Neuronal stem cell (in vitro differentiated cells): ENCODE measurements at regions not wholly inside any gene's neighbourhood (a gene's known extent, or its start where the extent isn't known, plus 50 kb on each side); places are given as distances from the start of the nearest gene placed in this dataset.

Experiments used
- DNase-seq: peaks from one replicate; pipeline ENCODE4 v3.0.0-alpha.2; 2013; ENCODE audit warnings: low spot score
- H2AFZ ChIP-seq: one replicate; pipeline ENCODE4 v1.6.1; 2013; ENCODE audit warnings: mild to moderate bottlenecking, low read length, inconsistent platforms
- H2AK5ac ChIP-seq: 2 replicates; pipeline ENCODE4 v1.6.1; 2013; ENCODE audit warnings: low read depth, mild to moderate bottlenecking, inconsistent platforms, low read length, moderate library complexity, mixed read lengths
- H2BK120ac ChIP-seq: 2 replicates; pipeline ENCODE4 v1.6.1; 2013; ENCODE audit warnings: low read depth, mild to moderate bottlenecking, inconsistent platforms, low read length, moderate library complexity, mixed read lengths
- H2BK12ac ChIP-seq: one replicate; pipeline ENCODE4 v1.6.1; 2013; ENCODE audit warnings: low read length, inconsistent platforms
- H2BK15ac ChIP-seq: 2 replicates; pipeline ENCODE4 v1.6.1; 2013; ENCODE audit warnings: mild to moderate bottlenecking, low read length, inconsistent platforms, mixed read lengths
- H2BK5ac ChIP-seq: one replicate; pipeline ENCODE4 v1.6.1; 2013; ENCODE audit warnings: inconsistent platforms, mild to moderate bottlenecking, low read length, moderate library complexity
- H3K14ac ChIP-seq: one replicate; pipeline ENCODE4 v1.6.1; 2013; ENCODE audit warnings: low read length, inconsistent platforms
- H3K18ac ChIP-seq: 2 replicates; pipeline ENCODE4 v1.6.1; 2013; ENCODE audit warnings: low read length, inconsistent platforms
- H3K23ac ChIP-seq: 2 replicates; pipeline ENCODE4 v1.6.1; 2013; ENCODE audit warnings: low read depth, mild to moderate bottlenecking, mixed read lengths, low read length, inconsistent platforms; ENCODE audit not compliant: poor library complexity
- H3K27ac ChIP-seq: replicated peaks from 3 replicates; pipeline ENCODE4 v1.5.1; 2013; ENCODE audit warnings: low read length, inconsistent platforms
- H3K27me3 ChIP-seq, 3 experiments: 2 replicates each; pipeline ENCODE4 v1.6.1; 2013; ENCODE audit warnings: low read length in 3 of 3, mild to moderate bottlenecking in 2 of 3, inconsistent platforms in 1 of 3, low read depth in 1 of 3, mixed read lengths in 1 of 3, moderate library complexity in 1 of 3; ENCODE audit not compliant: control insufficient read depth in 3 of 3, insufficient read depth in 3 of 3
- H3K36me3 ChIP-seq, 2 donors: replicated peaks in 1 of 2; 2 replicates each; pipeline ENCODE4 v1.6.1; 2013; ENCODE audit warnings: low read length in 2 of 2; ENCODE audit not compliant: control insufficient read depth in 2 of 2, insufficient read depth in 2 of 2
- H3K4ac ChIP-seq: 2 replicates; pipeline ENCODE4 v1.6.1; 2013; ENCODE audit warnings: inconsistent platforms, mild to moderate bottlenecking, low read length, moderate library complexity
- H3K4me1 ChIP-seq, 2 donors: 1 replicate in 1 of 2; 2 replicates in 1 of 2; pipeline ENCODE4 v1.6.1; 2013; ENCODE audit warnings: low read length in 2 of 2, low read depth in 1 of 2; ENCODE audit not compliant: control insufficient read depth in 2 of 2, insufficient read depth in 1 of 2
- H3K4me2 ChIP-seq: one replicate; pipeline ENCODE4 v1.6.1; 2013; ENCODE audit warnings: mild to moderate bottlenecking, low read length, inconsistent platforms; ENCODE audit not compliant: insufficient read depth, poor library complexity, severe bottlenecking
- H3K4me3 ChIP-seq, 2 donors: 2 replicates each; pipeline ENCODE4 v1.5.1; 2013; ENCODE audit warnings: low read length in 2 of 2, mild to moderate bottlenecking in 2 of 2, inconsistent platforms in 1 of 2, moderate library complexity in 1 of 2
- H3K79me1 ChIP-seq: one replicate; pipeline ENCODE4 v1.6.1; 2013; ENCODE audit warnings: low read depth, mild to moderate bottlenecking, inconsistent platforms, low read length, moderate library complexity
- H3K9ac ChIP-seq: one replicate; pipeline ENCODE4 v1.6.1; 2013; ENCODE audit warnings: mild to moderate bottlenecking, low read depth, low read length, inconsistent platforms; ENCODE audit not compliant: poor library complexity
- H3K9me3 ChIP-seq, 2 donors: replicated peaks in 1 of 2; 2 replicates each; pipeline versions ENCODE3 to v1.6.1; 2013; ENCODE audit warnings: low read length in 2 of 2, mild to moderate bottlenecking in 2 of 2, inconsistent platforms in 1 of 2, low read depth in 1 of 2, mixed read lengths in 1 of 2, moderate library complexity in 1 of 2; ENCODE audit not compliant: control insufficient read depth in 2 of 2, insufficient read depth in 1 of 2
- H4K8ac ChIP-seq: one replicate; pipeline ENCODE4 v1.6.1; 2013; ENCODE audit warnings: low read depth, mild to moderate bottlenecking, inconsistent platforms, low read length, moderate library complexity
- H4K91ac ChIP-seq: one replicate; pipeline ENCODE4 v1.6.1; 2013; ENCODE audit warnings: low read length, low read depth, mild to moderate bottlenecking, inconsistent platforms; ENCODE audit not compliant: poor library complexity
- WGBS, 2 donors: extraction: QIAGEN DNeasy Blood & Tissue Kit; methylation state at CpG; one replicate each; pipeline ENCODE4 v1.1.7; 2013; ENCODE audit warnings: missing lambda C conversion rate in 2 of 2, mixed read lengths in 1 of 2; ENCODE audit not compliant: insufficient read length in 2 of 2, insufficient replicate concordance in 1 of 2; ENCODE audit errors: extremely low coverage in 2 of 2; 5-methylcytosine and 5-hydroxymethylcytosine counted together

- Histone ChIP-seq H2BK12ac (no peak overlapping the region), H3K4ac (no peak overlapping the region), H3K18ac (no peak overlapping the region), H4K8ac (no peak overlapping the region), H3K23ac (no peak overlapping the region), H3K14ac (no peak overlapping the region), H2BK120ac (no peak overlapping the region), H3K79me1 (no peaks in the 10 kb centered on the region), H2BK5ac (no peak overlapping the region), H3K27ac (no peak overlapping the region), H3K9me3 (no peaks in the 10 kb centered on the region), H3K4me1 (peaks cover 5 to 6% of the 10 kb centered on the region in 2 donors), H3K36me3 (no peaks in the 10 kb centered on the region), H2AK5ac (no peak overlapping the region), H3K27me3 (peaks cover 0 to 3% (median 0%) of the 10 kb centered on the region in 3 experiments), H3K9ac (no peak overlapping the region), H2BK15ac (no peak overlapping the region), H3K4me2 (no peak overlapping the region), H4K91ac (no peak overlapping the region), H3K4me3 (no peak overlapping the region), H2AFZ (peak overlapping the region; percentile 74)
- no peak for DNase-seq
- WGBS, 2 donors: no CpG with 5 or more reads among the region's 16 CpGs
Observed at GRCh38 chr2:200747668-200748618, 63.8 kb upstream of the BZW1 start.

DNA sequence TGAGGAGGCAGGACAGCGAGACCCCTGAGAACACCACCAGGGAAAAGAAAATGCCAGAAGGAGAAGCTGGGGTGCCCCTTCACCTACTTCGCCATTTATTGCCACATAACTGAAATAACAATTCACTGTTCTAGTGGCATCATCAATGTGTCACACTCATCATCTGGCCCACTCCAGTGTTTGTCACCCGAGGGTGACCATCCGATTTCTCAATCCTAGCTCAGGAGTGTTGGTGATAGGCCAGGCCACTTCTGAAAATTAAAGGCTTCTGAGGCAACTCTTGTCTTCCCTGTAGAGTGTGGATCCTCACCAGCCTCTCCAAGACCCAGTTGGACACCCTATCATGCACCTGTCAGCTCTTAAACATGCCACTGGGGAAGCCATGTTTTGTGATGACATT lies 62.9 kb upstream of the BZW1 start:
- Histone ChIP-seq H3K4me2 (no peak overlapping the region), H3K9me3 (no peaks in the 10 kb centered on the region), H2BK120ac (no peak overlapping the region), H3K4me3 (no peak overlapping the region), H2AK5ac (no peak overlapping the region), H3K36me3 (no peaks in the 10 kb centered on the region), H3K23ac (no peak overlapping the region), H2AFZ (no peak overlapping the region), H3K79me1 (no peaks in the 10 kb centered on the region), H4K91ac (no peak overlapping the region), H3K4me1 (peaks cover 5 to 6% of the 10 kb centered on the region in 2 donors), H2BK12ac (no peak overlapping the region), H2BK15ac (no peak overlapping the region), H3K14ac (no peak overlapping the region), H3K27me3 (peaks cover 0 to 3% (median 0%) of the 10 kb centered on the region in 3 experiments), H3K9ac (no peak overlapping the region), H3K27ac (no peak overlapping the region), H4K8ac (no peak overlapping the region), H3K18ac (no peak overlapping the region), H3K4ac (no peak overlapping the region), H2BK5ac (no peak overlapping the region)
- DNase-seq: no peak
- no CpG with 5 or more reads among the region's 4 CpGs for WGBS, 2 donors

GRCh38 chr2:200749631-200750322 lies 61.9 kb upstream of the BZW1 start:
- H3K9ac ChIP-seq: no peak overlapping the region
- no CpG with 5 or more reads among the region's 4 CpGs for WGBS, 2 donors
- no peak overlapping the region for H2BK15ac ChIP-seq
- no peak overlapping the region for H2AFZ ChIP-seq
- no peak overlapping the region for H3K23ac ChIP-seq
- no peaks in the 10 kb centered on the region for H3K36me3 ChIP-seq
- H3K27me3 ChIP-seq: peaks cover 0 to 3% (median 0%) of the 10 kb centered on the region in 3 experiments
- peaks cover 5 to 6% of the 10 kb centered on the region in 2 donors for H3K4me1 ChIP-seq
- H3K27ac ChIP-seq: no peak overlapping the region
- H3K18ac ChIP-seq: no peak overlapping the region
- no peak overlapping the region for H2BK12ac ChIP-seq
- H2BK5ac ChIP-seq: no peak overlapping the region
- no peak overlapping the region for H2AK5ac ChIP-seq
- no peak overlapping the region for H4K91ac ChIP-seq
- H4K8ac ChIP-seq: no peak overlapping the region
- no peak overlapping the region for H3K14ac ChIP-seq
- no peak for DNase-seq
- H3K4me2 ChIP-seq: no peak overlapping the region
- no peak overlapping the region for H3K4ac ChIP-seq
- no peak overlapping the region for H3K4me3 ChIP-seq
- H2BK120ac ChIP-seq: no peak overlapping the region
- H3K9me3 ChIP-seq: no peaks in the 10 kb centered on the region
- H3K79me1 ChIP-seq: no peaks in the 10 kb centered on the region

- Histone ChIP-seq H3K4me1 (peaks cover 5 to 6% of the 10 kb centered on the region in 2 donors), H3K79me1 (no peaks in the 10 kb centered on the region), H3K4me2 (no peak overlapping the region), H3K27ac (no peak overlapping the region), H2BK12ac (no peak overlapping the region), H3K4me3 (no peak overlapping the region), H2AK5ac (no peak overlapping the region), H3K18ac (no peak overlapping the region), H2AFZ (no peak overlapping the region), H2BK120ac (no peak overlapping the region), H3K23ac (no peak overlapping the region), H3K4ac (no peak overlapping the region), H3K9ac (no peak overlapping the region), H4K8ac (no peak overlapping the region), H3K9me3 (no peaks in the 10 kb centered on the region), H3K14ac (no peak overlapping the region), H3K27me3 (peaks cover 0 to 1% (median 0%) of the 10 kb centered on the region in 3 experiments), H2BK5ac (no peak overlapping the region), H3K36me3 (no peaks in the 10 kb centered on the region), H2BK15ac (no peak overlapping the region), H4K91ac (no peak overlapping the region)
- no peak for DNase-seq
- WGBS, 2 donors: no CpG with 5 or more reads among the region's 6 CpGs
Observed at GRCh38 chr2:200750323-200750910, 61.3 kb upstream of the BZW1 start.
